Ramos (cell line): ENCODE measurements at regions not wholly inside any gene's neighbourhood (a gene's known extent, or its start where the extent isn't known, plus 50 kb on each side); places are given as distances from the start of the nearest gene placed in this dataset.
"Not testable (repeated sequence)": the region's sequence is repeated elsewhere in the genome, so short reads cannot be mapped to it uniquely, and the experiment has no call there.

Experiments used
- in situ Hi-C: fragments of 300-500 bp; cut with MboI; formaldehyde crosslinking; loops from one replicate; pipeline ENCODE4 v1.14.3; 2022; ENCODE audit warnings: low sequenced_read_pairs; ENCODE audit not compliant: unreplicated experiment

- in situ Hi-C loops, result no loop called here
These were observed 460.7 kb upstream of the MEF2C start for GRCh38 chr5:89343666-89344065.

- in situ Hi-C loops, result no loop called here
These were observed 459.3 kb upstream of the MEF2C start for GRCh38 chr5:89342106-89342876.

DNA sequence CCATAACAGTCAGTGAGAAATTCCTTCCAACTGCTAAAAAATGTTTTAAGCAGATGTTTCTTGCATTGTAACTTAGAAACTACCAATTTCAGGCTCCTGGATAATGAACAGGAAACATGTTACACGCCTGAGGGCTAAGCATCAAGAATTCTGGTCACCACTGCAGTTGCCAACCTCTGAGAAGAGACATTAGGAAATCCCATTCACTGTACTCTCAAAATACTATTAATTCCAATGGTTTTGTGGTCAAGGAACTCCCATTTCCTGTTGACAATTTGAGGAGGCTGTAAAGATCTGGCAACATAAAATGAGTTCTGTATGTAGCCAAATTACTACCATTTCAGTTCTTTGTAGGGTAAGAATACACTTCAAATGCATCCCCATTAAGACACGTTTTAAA, 456.0 kb upstream of the MEF2C start:
- in situ Hi-C loops, result no loop called here

GRCh38 chr5:89336111-89336510, 453.1 kb upstream of the MEF2C start:
- in situ Hi-C loops, result no loop called here

DNA sequence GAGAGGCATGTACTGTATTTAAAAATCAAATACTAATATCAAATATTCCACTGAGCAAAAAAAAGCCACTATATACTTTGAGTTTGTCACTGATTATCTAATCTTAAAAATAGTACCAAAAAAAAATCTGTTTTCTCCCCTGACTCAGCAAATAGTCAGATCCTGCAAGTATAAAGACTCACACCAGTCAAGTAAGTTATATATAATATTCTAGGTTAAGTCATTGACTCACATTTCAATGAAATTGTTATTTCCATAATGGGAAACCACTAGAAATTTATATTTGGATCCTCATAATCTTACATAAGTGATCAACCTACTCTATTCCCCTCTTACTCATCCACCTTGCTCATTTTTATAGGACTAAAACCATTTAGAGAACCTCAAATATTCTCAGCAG, 447.2 kb upstream of the MEF2C start:
- in situ Hi-C loops, result no loop called here

GRCh38 chr5:89327608-89328007, 444.6 kb upstream of the MEF2C start:
- in situ Hi-C loops, result no loop called here

DNA sequence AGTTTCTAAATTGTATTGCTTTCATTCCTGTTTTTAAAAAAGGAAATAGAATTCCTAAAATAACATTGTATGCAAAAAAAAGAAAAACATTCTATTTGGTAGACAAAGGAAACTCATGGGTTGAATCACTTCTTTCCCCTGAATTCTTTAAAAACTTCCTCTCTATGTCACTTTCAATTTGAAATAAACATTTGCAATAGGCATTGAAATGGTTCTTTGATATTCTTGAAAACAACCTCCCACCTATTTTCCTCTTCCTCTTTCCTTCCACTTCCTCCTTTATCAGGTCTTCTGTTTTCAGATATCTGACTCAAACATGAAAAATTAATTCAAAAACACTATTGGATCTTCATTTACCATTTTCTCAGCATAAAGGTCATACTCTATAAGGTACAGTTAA, 442.0 kb upstream of the MEF2C start:
- in situ Hi-C loops, result no loop called here

DNA sequence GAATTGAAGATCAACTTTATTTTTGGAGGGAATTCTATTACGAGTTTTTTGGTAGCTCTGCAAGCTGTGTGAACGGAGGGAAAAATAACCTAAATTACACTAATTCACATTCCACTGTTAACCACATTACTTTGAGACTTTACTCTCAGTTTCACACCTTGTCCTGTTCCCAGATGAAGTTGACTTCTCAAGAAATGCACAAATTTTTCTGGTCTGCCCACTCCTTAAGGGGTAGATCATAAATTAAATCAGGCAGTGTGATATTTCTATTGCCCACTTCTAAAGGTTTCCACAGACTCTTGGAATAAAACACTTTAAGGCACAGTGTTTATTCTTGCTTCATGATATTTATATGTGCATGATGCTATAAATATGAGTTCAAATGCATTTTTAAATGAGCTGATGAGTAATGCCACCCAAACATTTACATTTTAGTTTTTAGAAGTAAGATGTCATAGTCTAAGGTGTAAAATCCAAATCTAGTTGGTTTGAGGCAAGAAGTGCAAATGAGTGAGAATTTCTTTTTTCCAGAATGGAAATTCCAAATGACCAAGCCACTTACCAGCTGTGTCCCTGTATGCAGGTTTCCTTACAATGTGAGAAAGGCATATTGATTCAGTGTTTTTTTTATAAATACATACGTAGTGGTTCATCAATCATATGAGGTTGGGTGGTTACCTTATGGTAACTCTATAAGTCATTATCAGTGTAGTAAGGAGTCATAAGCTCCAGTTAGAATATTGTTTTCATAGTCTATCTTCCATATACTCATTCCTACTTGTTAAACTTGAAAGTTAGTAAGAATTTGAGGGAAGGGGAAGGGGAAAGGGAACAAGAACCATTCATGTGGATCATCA, 437.7 kb upstream of the MEF2C start:
- in situ Hi-C loops, result no loop called here

DNA sequence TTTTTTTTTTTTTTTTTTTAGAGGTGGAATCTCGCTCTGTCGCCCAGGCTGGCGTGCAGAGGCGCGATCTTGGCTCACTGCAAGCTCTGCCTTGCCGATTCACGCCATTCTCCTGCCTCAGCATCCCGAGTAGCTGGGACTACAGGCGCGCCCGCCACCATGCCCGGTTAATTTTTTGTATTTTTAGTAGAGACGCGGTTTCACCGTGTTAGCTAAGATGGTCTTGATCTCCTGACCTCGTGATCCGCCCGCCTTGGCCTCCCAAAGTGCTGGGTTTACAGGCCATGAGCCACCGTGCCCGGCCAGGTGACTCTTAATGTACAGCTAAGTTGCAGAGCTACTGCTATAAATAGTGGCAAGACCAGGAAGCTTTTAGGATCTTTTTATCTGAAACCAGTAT, 434.9 kb upstream of the MEF2C start:
- in situ Hi-C loops, result not testable (repeated sequence)

DNA sequence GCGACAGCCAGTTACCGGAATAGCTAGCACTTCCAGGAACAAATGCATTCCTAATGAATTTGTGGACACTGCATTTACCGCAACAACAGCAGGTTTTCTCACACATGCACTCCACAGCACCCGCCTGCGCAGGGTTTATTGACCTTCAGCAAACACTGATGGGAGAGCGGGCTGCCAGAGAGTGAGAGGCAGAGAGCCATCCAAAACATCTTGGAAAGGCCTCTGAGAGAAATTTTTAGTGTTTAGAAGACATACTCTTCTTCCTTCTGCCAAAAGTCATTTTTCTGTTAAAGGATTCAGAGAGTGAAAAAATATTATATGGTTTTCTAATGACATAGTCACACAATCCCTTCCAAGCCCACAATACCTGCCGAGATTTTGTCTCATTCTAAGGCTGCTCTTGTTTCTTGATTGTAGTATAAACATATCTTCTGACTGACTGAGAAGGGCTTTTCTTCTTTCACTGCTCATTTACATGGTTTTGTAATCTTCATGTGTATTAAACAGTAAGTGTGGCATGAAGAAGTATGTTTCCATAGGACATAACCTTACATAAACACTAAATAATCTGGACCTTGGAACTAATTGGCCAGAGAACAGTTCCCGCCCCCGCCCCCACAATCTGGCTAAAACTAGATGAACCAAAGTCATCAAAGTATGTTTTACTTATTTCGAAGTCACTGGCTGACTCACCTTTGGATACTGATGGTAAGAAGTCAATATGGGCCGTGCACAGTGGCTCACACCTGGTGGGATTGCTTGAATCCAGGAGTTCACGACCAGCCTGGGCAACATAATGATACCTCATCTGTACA, 432.5 kb upstream of the MEF2C start:
- in situ Hi-C loops, result no loop called here

- in situ Hi-C loops, result no loop called here
These were observed 431.0 kb upstream of the MEF2C start for GRCh38 chr5:89313804-89314588.

GRCh38 chr5:89313044-89313443, 430.1 kb upstream of the MEF2C start:
- in situ Hi-C loops, result no loop called here

DNA sequence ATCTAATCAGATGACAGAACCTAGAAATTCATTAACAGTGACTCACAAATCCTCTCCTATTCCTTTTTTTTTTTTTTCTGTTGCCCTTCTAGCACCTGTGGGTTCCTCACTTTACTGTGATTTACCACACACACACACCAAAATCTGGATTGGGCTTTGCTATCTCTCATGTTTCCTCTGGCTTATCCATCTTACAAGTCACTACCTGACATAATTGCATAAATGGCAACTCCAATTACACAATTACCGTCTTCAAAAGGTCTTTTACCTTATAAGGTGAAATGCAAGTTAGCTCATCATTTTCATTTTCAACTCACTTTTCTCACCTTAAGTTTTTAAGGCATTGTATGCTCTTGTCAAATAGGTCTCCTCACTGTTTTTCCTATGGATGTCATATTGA, 426.3 kb upstream of the MEF2C start:
- in situ Hi-C loops, result no loop called here

DNA sequence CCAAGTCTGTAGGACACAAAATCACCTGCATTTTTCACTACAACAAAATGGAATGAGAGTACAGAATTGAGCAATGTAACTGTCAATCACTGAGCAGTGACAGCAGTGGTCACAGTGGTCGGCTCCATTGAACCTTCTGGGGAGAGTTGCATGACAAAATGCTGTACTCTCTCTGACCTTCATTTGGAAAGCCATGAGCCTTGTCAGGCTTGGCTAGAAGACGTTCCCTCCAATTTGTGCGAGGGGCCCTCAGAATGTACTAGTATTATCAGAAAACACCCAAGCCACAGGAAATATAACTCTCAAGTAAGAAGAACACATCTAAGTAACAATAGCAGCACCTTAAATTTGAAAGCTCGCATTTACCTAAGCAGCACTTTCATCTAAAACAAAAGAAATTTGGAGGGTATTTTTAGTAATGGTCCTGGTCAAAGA, 425.6 kb upstream of the MEF2C start:
- in situ Hi-C loops, result no loop called here

DNA sequence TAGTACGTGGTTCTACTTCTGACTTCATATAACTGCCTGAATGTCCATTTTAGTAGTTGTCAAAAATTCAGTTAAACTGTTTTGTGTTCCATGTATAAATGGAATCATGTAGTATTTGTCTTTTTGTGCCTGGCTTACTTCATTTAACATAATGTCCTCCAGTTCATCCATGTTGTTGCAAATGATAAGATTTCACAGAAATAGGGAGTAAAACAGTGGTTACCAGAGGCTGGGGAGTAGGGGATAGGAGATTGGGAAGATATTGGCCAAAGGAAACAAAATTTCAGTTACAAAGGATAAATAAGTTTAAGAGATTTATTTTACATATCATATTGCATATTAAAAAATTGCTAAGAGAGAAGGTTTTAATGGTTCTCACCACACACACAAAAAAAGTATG, 425.0 kb upstream of the MEF2C start:
- in situ Hi-C loops, result no loop called here

GRCh38 chr5:89307141-89307540, 424.2 kb upstream of the MEF2C start:
- in situ Hi-C loops, result not testable (repeated sequence)

DNA sequence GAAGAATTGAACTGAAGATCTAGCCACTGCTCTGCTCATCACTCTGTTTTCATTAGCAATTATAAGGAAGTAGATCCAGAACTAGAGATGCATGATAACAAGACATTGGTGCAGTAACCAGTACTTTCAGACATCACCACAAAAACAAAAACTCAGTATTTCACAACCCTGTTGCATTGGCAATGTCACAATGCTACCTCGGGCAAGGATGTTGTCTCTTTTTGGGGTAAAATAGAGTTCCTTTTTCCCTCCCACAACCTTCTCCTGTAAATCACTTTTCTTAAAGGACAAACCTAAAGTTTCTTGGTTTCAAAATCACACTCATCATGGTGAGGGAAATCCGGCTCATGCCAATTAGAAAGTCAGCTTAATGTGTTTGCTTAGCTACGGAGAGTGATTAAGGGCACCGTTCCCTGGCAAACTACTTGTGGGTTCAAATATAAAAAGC, 420.1 kb upstream of the MEF2C start:
- in situ Hi-C loops, result no loop called here

- in situ Hi-C loops, result no loop called here
These were observed 419.3 kb upstream of the MEF2C start for GRCh38 chr5:89302102-89302891.
